ENCODE measurements at regions not wholly inside any gene's neighbourhood (a gene's known extent, or its start where the extent isn't known, plus 50 kb on each side); places are given as distances from the start of the nearest gene placed in this dataset.

- no peak for DNase-seq (ENCODE audit: low spot score)
Observed at GRCh38 chr6:37556881-37557644, 57.4 kb upstream of the CCDC167 start.

- DNase-seq (ENCODE audit: low spot score), result no peak
Observed at GRCh38 chr6:37555040-37555781, 55.5 kb upstream of the CCDC167 start.

- no peak for DNase-seq (ENCODE audit: low spot score)
Observed at GRCh38 chr6:37554480-37554819, 54.8 kb upstream of the CCDC167 start.

GRCh38 chr6:37552267-37552666, 52.6 kb upstream of the CCDC167 start:
- DNase-seq (ENCODE audit: low spot score), result no peak

- no peak for DNase-seq (ENCODE audit: low spot score)
Observed at GRCh38 chr6:37551867-37552266, 52.2 kb upstream of the CCDC167 start.

- no peak for DNase-seq (ENCODE audit: low spot score)
Observed at GRCh38 chr6:37551446-37551845, 51.8 kb upstream of the CCDC167 start.

- no peak for DNase-seq (ENCODE audit: low spot score)
Observed at GRCh38 chr6:37551002-37551401, 51.3 kb upstream of the CCDC167 start.

GRCh38 chr6:37550191-37550831, 50.6 kb upstream of the CCDC167 start:
- no peak for DNase-seq (ENCODE audit: low spot score)

- DNase-seq (ENCODE audit: low spot score), result no peak
Observed at GRCh38 chr6:37549558-37549957, 49.9 kb upstream of the CCDC167 start.
